Neural progenitor cell (in vitro differentiated cells): ENCODE measurements at regions not wholly inside any gene's neighbourhood (a gene's known extent, or its start where the extent isn't known, plus 50 kb on each side); places are given as distances from the start of the nearest gene placed in this dataset.

ENCODE experiments used
- DNase-seq: peaks from one replicate; pipeline ENCODE4 v3.0.0-alpha.2; 2016; ENCODE audit warnings: low spot score
- H2AFZ ChIP-seq: fragments of 200-600 bp; sonication (generic); replicated peaks from 2 replicates; pipeline ENCODE4 v1.6.1; 2016; ENCODE audit warnings: antibody characterized with exemption
- H3F3A ChIP-seq: fragments of 200-600 bp; sonication (generic); 2 replicates; pipeline ENCODE4 v1.6.1; 2016; ENCODE audit warnings: antibody characterized with exemption, low read depth
- H3K27ac ChIP-seq: fragments of 200-600 bp; sonication (generic); 2 replicates; pipeline ENCODE4 v1.5.1; 2016; ENCODE audit warnings: mild to moderate bottlenecking
- H3K27me3 ChIP-seq: fragments of 200-600 bp; sonication (generic); 2 replicates; pipeline ENCODE4 v1.6.1; 2016; ENCODE audit warnings: mild to moderate bottlenecking, moderate library complexity
- H3K36me3 ChIP-seq: fragments of 200-600 bp; sonication (generic); 2 replicates; pipeline ENCODE4 v1.5.1; 2016
- H3K4me1 ChIP-seq: fragments of 200-600 bp; sonication (generic); 2 replicates; pipeline ENCODE4 v1.6.1; 2016; ENCODE audit warnings: mixed run types
- H3K4me2 ChIP-seq: fragments of 200-600 bp; sonication (generic); 2 replicates; pipeline ENCODE4 v1.6.1; 2016
- H3K4me3 ChIP-seq: fragments of 200-600 bp; sonication (generic); 2 replicates; pipeline ENCODE4 v1.5.1; 2016
- H3K79me2 ChIP-seq: fragments of 200-600 bp; sonication (generic); 2 replicates; pipeline ENCODE4 v1.6.1; 2016; ENCODE audit warnings: low read depth
- H3K9ac ChIP-seq: fragments of 200-600 bp; sonication (generic); 2 replicates; pipeline ENCODE4 v1.6.1; 2016
- H3K9me3 ChIP-seq: fragments of 200-600 bp; sonication (generic); 2 replicates; pipeline ENCODE4 v1.5.1; 2016; ENCODE audit warnings: low read depth
- H4K20me1 ChIP-seq: fragments of 200-600 bp; sonication (generic); 2 replicates; pipeline ENCODE4 v1.6.1; 2016; ENCODE audit warnings: low read depth
- H3K27ac Mint-ChIP-seq: 3 replicates; pipeline ENCODE4 v1.8.0; 2021; ENCODE audit warnings: mixed read lengths
- H3K27me3 Mint-ChIP-seq: 2 replicates; pipeline ENCODE4 v1.8.0; 2022; ENCODE audit warnings: low read depth, mild to moderate bottlenecking, inconsistent platforms, moderate library complexity, mixed read lengths; ENCODE audit not compliant: insufficient read depth
- H3K36me3 Mint-ChIP-seq: 3 replicates; pipeline ENCODE4 v1.8.0; 2021; ENCODE audit warnings: mixed read lengths
- H3K4me1 Mint-ChIP-seq: 3 replicates; pipeline ENCODE4 v1.8.0; 2021; ENCODE audit warnings: mixed read lengths
- H3K4me3 Mint-ChIP-seq: 3 replicates; pipeline ENCODE4 v1.8.0; 2021; ENCODE audit warnings: mild to moderate bottlenecking, moderate library complexity, mixed read lengths
- H3K9me3 Mint-ChIP-seq: 3 replicates; pipeline ENCODE4 v1.8.0; 2020; ENCODE audit warnings: mixed read lengths
- CTCF ChIP-seq: fragments of 200-600 bp; sonication (generic); IDR thresholded peaks from 2 replicates; pipeline ENCODE4 v1.5.1; 2017; ENCODE audit warnings: antibody characterized with exemption, mild to moderate bottlenecking
- EZH2 ChIP-seq: fragments of 200-600 bp; sonication (generic); IDR thresholded peaks from 2 replicates; pipeline ENCODE4 v1.6.1; 2017; ENCODE audit warnings: antibody characterized with exemption, mild to moderate bottlenecking, moderate library complexity
- EZH2phosphoT487 ChIP-seq: fragments of 200-600 bp; sonication (generic); IDR thresholded peaks from 2 replicates; pipeline ENCODE4 v1.6.1; 2017; ENCODE audit warnings: antibody characterized with exemption

GRCh38 chr17:63125987-63126386 lies 160.0 kb downstream of the TANC2 start:
- DNase-seq = no peak

GRCh38 chr17:63126607-63127006 lies 160.6 kb downstream of the TANC2 start:
- H3K4me2 ChIP-seq = no peak overlapping the region
- no peak for DNase-seq
- no peak overlapping the region for H3K4me3 ChIP-seq
- no peaks in the 10 kb centered on the region for H3K9me3 Mint-ChIP-seq
- no peaks in the 10 kb centered on the region for H3K4me1 ChIP-seq
- no peaks in the 10 kb centered on the region for H3K79me2 ChIP-seq
- H3K4me3 Mint-ChIP-seq = no peak overlapping the region
- H3K27ac Mint-ChIP-seq = no peak overlapping the region
- no peak overlapping the region for H3K27ac ChIP-seq
- H3K4me1 Mint-ChIP-seq = peaks cover 21% of the 10 kb centered on the region
- no peak overlapping the region for H3K9ac ChIP-seq
- H2AFZ ChIP-seq = no peak overlapping the region
- no peaks in the 10 kb centered on the region for H3F3A ChIP-seq
- H4K20me1 ChIP-seq = no peaks in the 10 kb centered on the region
- H3K27me3 Mint-ChIP-seq = no peaks in the 10 kb centered on the region
- no peaks in the 10 kb centered on the region for H3K9me3 ChIP-seq
- TF ChIP-seq CTCF (no peak), EZH2 (no peak), EZH2phosphoT487 (no peak)
- peaks cover 4% of the 10 kb centered on the region for H3K36me3 Mint-ChIP-seq
- no peaks in the 10 kb centered on the region for H3K36me3 ChIP-seq
- no peaks in the 10 kb centered on the region for H3K27me3 ChIP-seq

More at GRCh38 chr17:63125987-63126386, 160.0 kb downstream of the TANC2 start:
- Histone ChIP-seq H3F3A (no peaks in the 10 kb centered on the region), H3K9me3 (no peaks in the 10 kb centered on the region), H3K4me2 (no peak overlapping the region), H3K9ac (no peak overlapping the region), H3K36me3 (no peaks in the 10 kb centered on the region), H3K4me3 (no peak overlapping the region), H3K4me1 (no peaks in the 10 kb centered on the region), H4K20me1 (no peaks in the 10 kb centered on the region), H3K27me3 (no peaks in the 10 kb centered on the region), H3K27ac (no peak overlapping the region), H3K79me2 (no peaks in the 10 kb centered on the region), H2AFZ (no peak overlapping the region)
- no peaks in the 10 kb centered on the region for H3K27me3 Mint-ChIP-seq
- TF ChIP-seq CTCF (no peak), EZH2 (no peak), EZH2phosphoT487 (no peak)
- peaks cover 21% of the 10 kb centered on the region for H3K4me1 Mint-ChIP-seq
- H3K4me3 Mint-ChIP-seq = no peak overlapping the region
- H3K36me3 Mint-ChIP-seq = peaks cover 4% of the 10 kb centered on the region
- no peak overlapping the region for H3K27ac Mint-ChIP-seq
- no peaks in the 10 kb centered on the region for H3K9me3 Mint-ChIP-seq

GRCh38 chr17:63132459-63132911 lies 166.4 kb downstream of the TANC2 start:
- Mint-ChIP-seq H3K9me3 (no peaks in the 10 kb centered on the region), H3K4me1 (peaks cover 31% of the 10 kb centered on the region), H3K27ac (peak overlapping the region; percentile 5), H3K36me3 (no peaks in the 10 kb centered on the region), H3K27me3 (no peaks in the 10 kb centered on the region), H3K4me3 (no peak overlapping the region)
- Histone ChIP-seq H3K4me1 (peaks cover 21% of the 10 kb centered on the region), H3K9me3 (no peaks in the 10 kb centered on the region), H3K4me2 (no peak overlapping the region), H2AFZ (no peak overlapping the region), H3K36me3 (no peaks in the 10 kb centered on the region), H3K4me3 (no peak overlapping the region), H4K20me1 (no peaks in the 10 kb centered on the region), H3K27me3 (no peaks in the 10 kb centered on the region), H3K27ac (no peak overlapping the region), H3K79me2 (no peaks in the 10 kb centered on the region), H3K9ac (no peak overlapping the region), H3F3A (peaks cover 9% of the 10 kb centered on the region)
- no peak for TF ChIP-seq EZH2
- no peak for TF ChIP-seq EZH2phosphoT487
- TF ChIP-seq CTCF = no peak
- no peak for DNase-seq
